GM21526 (cell line): ENCODE measurements at regions not wholly inside any gene's neighbourhood (a gene's known extent, or its start where the extent isn't known, plus 50 kb on each side); places are given as distances from the start of the nearest gene placed in this dataset.
"Not testable (repeated sequence)": the region's sequence is repeated elsewhere in the genome, so short reads cannot be mapped to it uniquely, and the experiment has no call there.

Source experiments
- ATAC-seq: cut with Tn5 transposase; IDR thresholded peaks from one replicate; pipeline ENCODE4 v1.9.1; 2021; ENCODE audit warnings: moderate library complexity; ENCODE audit not compliant: unreplicated experiment, low FRiP score

- no peak for ATAC-seq
Measured at GRCh38 chrX:8030361-8030760, 103.1 kb upstream of the PNPLA4 start.

GRCh38 chrX:8027827-8028226 is 100.6 kb upstream of the PNPLA4 start:
- no peak for ATAC-seq

GRCh38 chrX:8025705-8026104 is 98.5 kb upstream of the PNPLA4 start:
- ATAC-seq = no peak

- no peak for ATAC-seq
Measured at GRCh38 chrX:8018934-8019333, 91.7 kb upstream of the PNPLA4 start.

GRCh38 chrX:8010105-8010504 is 82.9 kb upstream of the PNPLA4 start:
- ATAC-seq = no peak

- no peak for ATAC-seq
Measured at GRCh38 chrX:8005678-8006347, 78.6 kb upstream of the PNPLA4 start.

- ATAC-seq = no peak
Measured at GRCh38 chrX:8003147-8003883, 76.1 kb upstream of the PNPLA4 start.

GRCh38 chrX:7996851-7997250 is 69.6 kb upstream of the PNPLA4 start:
- ATAC-seq = no peak

- ATAC-seq = peak; percentile 82
Measured at GRCh38 chrX:7996414-7996813, 69.2 kb upstream of the PNPLA4 start.

GRCh38 chrX:7993873-7994272 is 66.7 kb upstream of the PNPLA4 start:
- no peak for ATAC-seq

GRCh38 chrX:7988013-7988759 is 61.0 kb upstream of the PNPLA4 start:
- not testable (repeated sequence) for ATAC-seq

GRCh38 chrX:7987160-7988012 is 60.2 kb upstream of the PNPLA4 start:
- peak; percentile 82 for ATAC-seq

GRCh38 chrX:7986738-7987137 is 59.5 kb upstream of the PNPLA4 start:
- not testable (repeated sequence) for ATAC-seq

- no peak for ATAC-seq
Measured at GRCh38 chrX:7985568-7985967, 58.4 kb upstream of the PNPLA4 start.

- ATAC-seq = no peak
Measured at GRCh38 chrX:7983581-7983980, 56.4 kb upstream of the PNPLA4 start.
